GM12892 (cell line): ENCODE measurements at regions not wholly inside any gene's neighbourhood (a gene's known extent, or its start where the extent isn't known, plus 50 kb on each side); places are given as distances from the start of the nearest gene placed in this dataset.

Source experiments
- POLR2A ChIP-seq: IDR thresholded peaks from 2 replicates; pipeline ENCODE4 v1.6.1; 2011; ENCODE audit warnings: low read depth, low read length, control low read depth
- POLR2AphosphoS5 ChIP-seq: IDR thresholded peaks from 2 replicates; pipeline ENCODE4 v1.6.1; 2011; ENCODE audit warnings: low read depth, low read length, control low read depth
- TAF1 ChIP-seq: IDR thresholded peaks from 2 replicates; pipeline ENCODE4 v1.6.1; 2011; ENCODE audit warnings: low read depth, mild to moderate bottlenecking, control low read depth, low read length, borderline replicate concordance

DNA sequence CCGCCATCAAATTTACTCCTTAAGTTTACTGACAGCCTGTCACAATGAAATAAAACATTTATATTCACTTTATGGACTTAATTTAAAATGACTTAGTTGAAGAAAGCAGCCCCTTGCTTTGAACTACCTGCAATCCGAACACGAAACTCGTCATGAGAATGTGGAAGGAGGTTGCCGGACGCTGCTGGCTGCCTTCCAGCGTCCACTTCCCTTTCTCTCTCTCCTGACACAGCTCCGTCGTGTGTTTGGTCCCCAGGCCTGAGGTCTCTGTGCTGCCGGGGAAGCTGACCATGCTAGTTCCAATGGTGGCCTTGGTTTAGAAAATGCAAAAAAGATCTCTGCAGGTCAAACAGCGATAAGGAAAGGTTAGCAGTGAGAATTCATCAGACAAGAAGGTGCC lies 519.7 kb downstream of the CDH26 start:
- no peak for TF ChIP-seq TAF1
- TF ChIP-seq POLR2A, result no peak
- TF ChIP-seq POLR2AphosphoS5, result no peak
